ENCODE measurements at regions not wholly inside any gene's neighbourhood (a gene's known extent, or its start where the extent isn't known, plus 50 kb on each side); places are given as distances from the start of the nearest gene placed in this dataset.

- Histone ChIP-seq H3K36me3 (ENCODE audit: control insufficient read depth in 2 of 2, insufficient read depth in 1 of 2, low read length in 2 of 2) (no peaks in the 10 kb centered on the region), H3K27ac (ENCODE audit: extremely low read depth, low read depth, low read length) (no peak overlapping the region), H3K9me3 (ENCODE audit: control insufficient read depth, insufficient read depth, low read depth, low read length) (peaks cover 2% of the 10 kb centered on the region; the same call in 1 of the 2 replicates), H3K4me1 (ENCODE audit: control insufficient read depth, insufficient read depth, low read length) (peaks cover 22% of the 10 kb centered on the region), H3K4me3 (ENCODE audit: low read depth, low read length) (no peak overlapping the region)
- no peak for TF ChIP-seq ZNF311 (tag by site-specific recombination; IDR thresholded peaks at IDR 0.05; ENCODE audit: borderline replicate concordance)
- no peak for TF ChIP-seq ZNF221 (tag by site-specific recombination; IDR thresholded peaks at IDR 0.05; ENCODE audit: borderline replicate concordance)
- TF ChIP-seq HOXC10 (CRISPR knock-in tag; IDR thresholded peaks at IDR 0.05): no peak
- TF ChIP-seq INSM2 (tag by site-specific recombination; IDR thresholded peaks at IDR 0.05): no peak
- no peak for TF ChIP-seq ZNF660 (tag by site-specific recombination; IDR thresholded peaks at IDR 0.05)
- no peak for TF ChIP-seq ZNF174 (tag by site-specific recombination; IDR thresholded peaks at IDR 0.05)
- TF ChIP-seq ZNF777 (tag by site-specific recombination; IDR thresholded peaks at IDR 0.05; ENCODE audit: borderline replicate concordance): no peak
- TF ChIP-seq ZNF549 (tag by site-specific recombination; IDR thresholded peaks at IDR 0.05): no peak
- TF ChIP-seq ZNF830 (tag by site-specific recombination; IDR thresholded peaks at IDR 0.05; ENCODE audit: low read depth): no peak
- no peak for TF ChIP-seq ZNF600 (tag by site-specific recombination; IDR thresholded peaks at IDR 0.05)
- POLR2A ChIA-PET: interaction anchor here (1.1 kb wide), 1 partner anchor 8 kb away, joined by 3 read pairs; no protein-coding TSS in a partner anchor
- CTCF ChIA-PET: interaction anchor here (0.6 to 2.0 kb wide), 7 partner anchors 11 to 169 kb away, joined by 3 to 8 read pairs (median 4); no protein-coding TSS in a partner anchor
These were observed 70.9 kb upstream of the FAM9C start for GRCh38 chrX:13115146-13115855.

- CTCF ChIA-PET: interaction anchor here (0.6 kb wide), 1 partner anchor 14 kb away, joined by 3 read pairs; no protein-coding TSS in a partner anchor
- POLR2A ChIA-PET: no interaction called here
- peaks cover 2% of the 10 kb centered on the region; the same call in 1 of the 2 replicates for H3K9me3 ChIP-seq (ENCODE audit: control insufficient read depth, insufficient read depth, low read depth, low read length)
These were observed 68.1 kb upstream of the FAM9C start for GRCh38 chrX:13112499-13112898.

More at GRCh38 chrX:13112499-13112898, 68.1 kb upstream of the FAM9C start:
- no peak overlapping the region for H3K27ac ChIP-seq (ENCODE audit: extremely low read depth, low read depth, low read length)
- no peak overlapping the region for H3K4me3 ChIP-seq (ENCODE audit: low read depth, low read length)
- no peaks in the 10 kb centered on the region for H3K36me3 ChIP-seq (ENCODE audit: control insufficient read depth in 2 of 2, insufficient read depth in 1 of 2, low read length in 2 of 2)
- H3K4me1 ChIP-seq (ENCODE audit: control insufficient read depth, insufficient read depth, low read length): peaks cover 16% of the 10 kb centered on the region
- TF ChIP-seq ZNF776 (tag by site-specific recombination; IDR thresholded peaks at IDR 0.05; ENCODE audit: borderline replicate concordance) (no peak), ZFP69B (tag by site-specific recombination; IDR thresholded peaks at IDR 0.05) (no peak), ZNF658 (tag by site-specific recombination; IDR thresholded peaks at IDR 0.05) (no peak), ZNF580 (tag by site-specific recombination; IDR thresholded peaks at IDR 0.05) (no peak), SCRT2 (tag by site-specific recombination; IDR thresholded peaks at IDR 0.05) (no peak), MZF1 (tag by site-specific recombination; IDR thresholded peaks at IDR 0.05; ENCODE audit: borderline replicate concordance) (no peak), GLI2 (tag by site-specific recombination; IDR thresholded peaks at IDR 0.05; ENCODE audit: borderline replicate concordance, low read depth) (no peak), ZNF621 (tag by site-specific recombination; IDR thresholded peaks at IDR 0.05) (no peak), ZNF596 (tag by site-specific recombination; IDR thresholded peaks at IDR 0.05) (no peak), GLIS2 (tag by site-specific recombination; IDR thresholded peaks at IDR 0.05) (no peak), ZNF335 (tag by site-specific recombination; conservative IDR thresholded peaks at IDR 0.05) (no peak), ZNF777 (tag by site-specific recombination; IDR thresholded peaks at IDR 0.05; ENCODE audit: borderline replicate concordance) (no peak), ZNF350 (tag by site-specific recombination; IDR thresholded peaks at IDR 0.05) (no peak), ZNF600 (tag by site-specific recombination; IDR thresholded peaks at IDR 0.05) (no peak), ZNF48 (tag by site-specific recombination; IDR thresholded peaks at IDR 0.05) (no peak), ZBTB49 (tag by site-specific recombination; IDR thresholded peaks at IDR 0.05; ENCODE audit: low read depth) (no peak), ZNF223 (tag by site-specific recombination; IDR thresholded peaks at IDR 0.05) (no peak)
